Astrocyte (in vitro differentiated cells and primary cell): ENCODE measurements at regions not wholly inside any gene's neighbourhood (a gene's known extent, or its start where the extent isn't known, plus 50 kb on each side); places are given as distances from the start of the nearest gene placed in this dataset.

ENCODE experiments used
- EZH2 ChIP-seq: IDR thresholded peaks from 2 replicates; pipeline ENCODE4 v1.6.1; 2012; ENCODE audit warnings: mild to moderate bottlenecking, low read length, inconsistent platforms; ENCODE audit not compliant: insufficient read depth
- TF ChIP-seq, protein P1 (sequence below): IDR thresholded peaks from 2 replicates; pipeline ENCODE4 v1.5.1; 2011; ENCODE audit warnings: low read depth, mild to moderate bottlenecking, inconsistent platforms, low read length, moderate library complexity; ENCODE audit not compliant: insufficient read depth

- TF ChIP-seq, protein P1, sequence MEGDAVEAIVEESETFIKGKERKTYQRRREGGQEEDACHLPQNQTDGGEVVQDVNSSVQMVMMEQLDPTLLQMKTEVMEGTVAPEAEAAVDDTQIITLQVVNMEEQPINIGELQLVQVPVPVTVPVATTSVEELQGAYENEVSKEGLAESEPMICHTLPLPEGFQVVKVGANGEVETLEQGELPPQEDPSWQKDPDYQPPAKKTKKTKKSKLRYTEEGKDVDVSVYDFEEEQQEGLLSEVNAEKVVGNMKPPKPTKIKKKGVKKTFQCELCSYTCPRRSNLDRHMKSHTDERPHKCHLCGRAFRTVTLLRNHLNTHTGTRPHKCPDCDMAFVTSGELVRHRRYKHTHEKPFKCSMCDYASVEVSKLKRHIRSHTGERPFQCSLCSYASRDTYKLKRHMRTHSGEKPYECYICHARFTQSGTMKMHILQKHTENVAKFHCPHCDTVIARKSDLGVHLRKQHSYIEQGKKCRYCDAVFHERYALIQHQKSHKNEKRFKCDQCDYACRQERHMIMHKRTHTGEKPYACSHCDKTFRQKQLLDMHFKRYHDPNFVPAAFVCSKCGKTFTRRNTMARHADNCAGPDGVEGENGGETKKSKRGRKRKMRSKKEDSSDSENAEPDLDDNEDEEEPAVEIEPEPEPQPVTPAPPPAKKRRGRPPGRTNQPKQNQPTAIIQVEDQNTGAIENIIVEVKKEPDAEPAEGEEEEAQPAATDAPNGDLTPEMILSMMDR, result no peak
- TF ChIP-seq EZH2, result no peak
Measured at GRCh38 chr2:111623380-111623779, 260.6 kb downstream of the ANAPC1 start.
